PC-9 (cell line): ENCODE measurements at regions not wholly inside any gene's neighbourhood (a gene's known extent, or its start where the extent isn't known, plus 50 kb on each side); places are given as distances from the start of the nearest gene placed in this dataset.

ENCODE experiments used
- EZH2 ChIP-seq: fragments of 200-600 bp; sonication (generic); IDR thresholded peaks from 2 replicates; pipeline ENCODE4 v1.8.0; 2017; ENCODE audit warnings: antibody characterized with exemption, low read depth
- TF ChIP-seq, protein P1 (sequence below): fragments of 200-600 bp; sonication (generic); conservative IDR thresholded peaks from 2 replicates; pipeline ENCODE4 v1.6.1; 2017; ENCODE audit warnings: mixed run types, antibody characterized with exemption, mild to moderate bottlenecking, moderate library complexity

DNA sequence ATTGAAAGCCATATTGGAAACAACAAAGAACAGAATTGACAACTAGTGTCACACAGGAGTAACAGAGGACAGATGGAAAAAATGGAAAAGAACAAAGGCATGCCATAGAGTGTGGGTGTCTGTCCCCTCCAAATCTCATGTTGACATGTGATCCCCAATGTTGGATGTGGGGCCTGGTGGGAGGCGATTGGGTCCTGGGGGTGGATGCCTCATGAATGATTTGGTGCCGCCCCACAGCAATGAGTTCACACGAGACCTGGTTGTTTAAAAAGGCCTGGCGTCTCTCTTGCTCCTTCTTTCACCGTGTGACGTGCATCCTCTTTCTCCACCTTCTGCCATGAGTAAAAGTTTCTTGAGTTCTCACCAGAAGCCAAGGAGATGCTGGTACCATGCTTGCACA lies 87.4 kb upstream of the GPR26 start:
- TF ChIP-seq, protein P1, sequence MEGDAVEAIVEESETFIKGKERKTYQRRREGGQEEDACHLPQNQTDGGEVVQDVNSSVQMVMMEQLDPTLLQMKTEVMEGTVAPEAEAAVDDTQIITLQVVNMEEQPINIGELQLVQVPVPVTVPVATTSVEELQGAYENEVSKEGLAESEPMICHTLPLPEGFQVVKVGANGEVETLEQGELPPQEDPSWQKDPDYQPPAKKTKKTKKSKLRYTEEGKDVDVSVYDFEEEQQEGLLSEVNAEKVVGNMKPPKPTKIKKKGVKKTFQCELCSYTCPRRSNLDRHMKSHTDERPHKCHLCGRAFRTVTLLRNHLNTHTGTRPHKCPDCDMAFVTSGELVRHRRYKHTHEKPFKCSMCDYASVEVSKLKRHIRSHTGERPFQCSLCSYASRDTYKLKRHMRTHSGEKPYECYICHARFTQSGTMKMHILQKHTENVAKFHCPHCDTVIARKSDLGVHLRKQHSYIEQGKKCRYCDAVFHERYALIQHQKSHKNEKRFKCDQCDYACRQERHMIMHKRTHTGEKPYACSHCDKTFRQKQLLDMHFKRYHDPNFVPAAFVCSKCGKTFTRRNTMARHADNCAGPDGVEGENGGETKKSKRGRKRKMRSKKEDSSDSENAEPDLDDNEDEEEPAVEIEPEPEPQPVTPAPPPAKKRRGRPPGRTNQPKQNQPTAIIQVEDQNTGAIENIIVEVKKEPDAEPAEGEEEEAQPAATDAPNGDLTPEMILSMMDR: no peak
- TF ChIP-seq EZH2: no peak
